IPS DF 4.7 (cell line): ENCODE measurements at regions not wholly inside any gene's neighbourhood (a gene's known extent, or its start where the extent isn't known, plus 50 kb on each side); places are given as distances from the start of the nearest gene placed in this dataset.
"Not testable (repeated sequence)": the region's sequence is repeated elsewhere in the genome, so short reads cannot be mapped to it uniquely, and the experiment has no call there.

ENCODE experiments used
- DNase-seq: peaks from one replicate; pipeline ENCODE4 v3.0.0-alpha.2; 2013; ENCODE audit warnings: low spot score; ENCODE audit errors: extremely low read depth

GRCh38 chr14:27725482-27725881 lies 1041.1 kb upstream of the FOXG1 start:
- no peak for DNase-seq

GRCh38 chr14:27727251-27727770 lies 1039.3 kb upstream of the FOXG1 start:
- DNase-seq = no peak

- DNase-seq = no peak
Observed at GRCh38 chr14:27730204-27730603, 1036.4 kb upstream of the FOXG1 start.

- no peak for DNase-seq
Observed at GRCh38 chr14:27739657-27740156, 1026.9 kb upstream of the FOXG1 start.

- no peak for DNase-seq
Observed at GRCh38 chr14:27750114-27750513, 1016.5 kb upstream of the FOXG1 start.

- DNase-seq = not testable (repeated sequence)
Observed at GRCh38 chr14:27757642-27758041, 1008.9 kb upstream of the FOXG1 start.

GRCh38 chr14:27760367-27760766 lies 1006.2 kb upstream of the FOXG1 start:
- DNase-seq = not testable (repeated sequence)

GRCh38 chr14:27799066-27800028 lies 967.2 kb upstream of the FOXG1 start:
- DNase-seq = not testable (repeated sequence)

GRCh38 chr14:27817746-27818430 lies 948.7 kb upstream of the FOXG1 start:
- DNase-seq = not testable (repeated sequence)

- DNase-seq = not testable (repeated sequence)
Observed at GRCh38 chr14:27826149-27826548, 940.4 kb upstream of the FOXG1 start.

- DNase-seq = not testable (repeated sequence)
Observed at GRCh38 chr14:27831978-27832377, 934.6 kb upstream of the FOXG1 start.

- DNase-seq = not testable (repeated sequence)
Observed at GRCh38 chr14:27833001-27833400, 933.6 kb upstream of the FOXG1 start.

- no peak for DNase-seq
Observed at GRCh38 chr14:27836386-27836785, 930.2 kb upstream of the FOXG1 start.

GRCh38 chr14:27845241-27845850 lies 921.2 kb upstream of the FOXG1 start:
- DNase-seq = no peak

GRCh38 chr14:27845902-27846301 lies 920.7 kb upstream of the FOXG1 start:
- DNase-seq = no peak

- DNase-seq = not testable (repeated sequence)
Observed at GRCh38 chr14:27847480-27847879, 919.1 kb upstream of the FOXG1 start.

GRCh38 chr14:27849193-27849592 lies 917.4 kb upstream of the FOXG1 start:
- DNase-seq = not testable (repeated sequence)

- DNase-seq = no peak
Observed at GRCh38 chr14:27862684-27863083, 903.9 kb upstream of the FOXG1 start.

GRCh38 chr14:27863166-27863565 lies 903.4 kb upstream of the FOXG1 start:
- no peak for DNase-seq

- DNase-seq = no peak
Observed at GRCh38 chr14:27881063-27881462, 885.5 kb upstream of the FOXG1 start.

GRCh38 chr14:27881646-27882045 lies 884.9 kb upstream of the FOXG1 start:
- DNase-seq = no peak
